ENCODE measurements at regions not wholly inside any gene's neighbourhood (a gene's known extent, or its start where the extent isn't known, plus 50 kb on each side); places are given as distances from the start of the nearest gene placed in this dataset.

DNA sequence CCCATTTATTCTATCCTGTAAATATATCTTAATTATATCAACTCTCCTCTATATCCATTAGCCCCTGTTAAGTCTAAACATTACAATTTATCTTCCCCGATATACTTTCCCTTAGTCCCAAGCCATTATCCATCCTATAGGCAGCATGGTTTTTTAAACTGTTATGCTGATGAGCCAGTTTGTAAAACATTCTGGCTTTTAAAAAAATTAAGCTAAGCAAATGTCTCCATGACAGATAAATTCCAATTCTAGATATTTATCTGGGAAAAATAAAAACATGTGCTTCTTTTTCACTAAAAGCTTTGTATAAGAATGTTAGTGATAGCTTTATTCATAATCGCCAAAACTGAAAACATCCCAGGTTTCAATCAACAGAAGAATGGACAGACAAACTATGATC, 183.2 kb upstream of the GNAI1 start:
- H3K27ac ChIP-seq = no peak overlapping the region
- TF ChIP-seq, protein P1, sequence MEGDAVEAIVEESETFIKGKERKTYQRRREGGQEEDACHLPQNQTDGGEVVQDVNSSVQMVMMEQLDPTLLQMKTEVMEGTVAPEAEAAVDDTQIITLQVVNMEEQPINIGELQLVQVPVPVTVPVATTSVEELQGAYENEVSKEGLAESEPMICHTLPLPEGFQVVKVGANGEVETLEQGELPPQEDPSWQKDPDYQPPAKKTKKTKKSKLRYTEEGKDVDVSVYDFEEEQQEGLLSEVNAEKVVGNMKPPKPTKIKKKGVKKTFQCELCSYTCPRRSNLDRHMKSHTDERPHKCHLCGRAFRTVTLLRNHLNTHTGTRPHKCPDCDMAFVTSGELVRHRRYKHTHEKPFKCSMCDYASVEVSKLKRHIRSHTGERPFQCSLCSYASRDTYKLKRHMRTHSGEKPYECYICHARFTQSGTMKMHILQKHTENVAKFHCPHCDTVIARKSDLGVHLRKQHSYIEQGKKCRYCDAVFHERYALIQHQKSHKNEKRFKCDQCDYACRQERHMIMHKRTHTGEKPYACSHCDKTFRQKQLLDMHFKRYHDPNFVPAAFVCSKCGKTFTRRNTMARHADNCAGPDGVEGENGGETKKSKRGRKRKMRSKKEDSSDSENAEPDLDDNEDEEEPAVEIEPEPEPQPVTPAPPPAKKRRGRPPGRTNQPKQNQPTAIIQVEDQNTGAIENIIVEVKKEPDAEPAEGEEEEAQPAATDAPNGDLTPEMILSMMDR (IDR thresholded peaks at IDR 0.05) = no peak
- no peak for TF ChIP-seq ZFX (IDR thresholded peaks at IDR 0.05; ENCODE audit: borderline replicate concordance)

- H3K27ac ChIP-seq = no peak overlapping the region
- TF ChIP-seq ZFX (IDR thresholded peaks at IDR 0.05; ENCODE audit: borderline replicate concordance) = no peak
- TF ChIP-seq, protein P1 (IDR thresholded peaks at IDR 0.05) = no peak
Observed at GRCh38 chr7:79949778-79950177, 184.9 kb upstream of the GNAI1 start.

DNA sequence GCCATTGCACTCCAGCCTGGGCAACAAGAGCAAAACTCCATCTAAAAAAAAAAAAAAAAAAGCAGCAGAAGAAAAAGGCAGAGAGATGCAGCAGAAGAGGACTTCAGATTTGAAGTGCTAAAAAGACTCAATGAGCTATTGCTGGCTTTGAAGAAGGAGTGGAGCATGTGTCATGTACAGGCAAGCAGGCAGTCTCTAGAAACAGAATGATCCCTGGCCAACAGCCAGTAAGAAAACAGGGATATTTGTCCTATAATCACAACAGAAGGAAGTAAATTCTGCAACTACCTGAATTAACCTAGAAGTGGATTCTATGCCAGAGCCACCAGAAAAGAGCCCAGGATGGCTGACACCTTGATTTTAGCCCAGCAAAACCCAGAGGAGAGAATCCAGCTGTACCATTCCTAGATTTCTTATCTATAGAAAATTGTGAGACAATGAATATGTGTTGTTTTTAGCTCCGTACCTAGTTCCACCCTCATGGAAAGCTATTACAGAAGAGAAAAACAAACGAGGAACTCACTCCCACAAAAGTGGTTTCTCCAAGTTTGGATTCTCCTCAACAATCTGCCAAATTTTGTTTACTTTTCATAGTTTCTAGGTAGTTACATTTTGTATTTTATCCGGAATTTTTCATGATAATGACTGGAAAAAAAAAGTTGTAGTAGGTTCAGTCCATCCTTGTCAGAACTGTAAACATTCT, 198.2 kb upstream of the GNAI1 start:
- TF ChIP-seq, protein P1 (IDR thresholded peaks at IDR 0.05) = no peak
- no peak for TF ChIP-seq ZFX (IDR thresholded peaks at IDR 0.05; ENCODE audit: borderline replicate concordance)
- H3K27ac ChIP-seq = no peak overlapping the region

DNA sequence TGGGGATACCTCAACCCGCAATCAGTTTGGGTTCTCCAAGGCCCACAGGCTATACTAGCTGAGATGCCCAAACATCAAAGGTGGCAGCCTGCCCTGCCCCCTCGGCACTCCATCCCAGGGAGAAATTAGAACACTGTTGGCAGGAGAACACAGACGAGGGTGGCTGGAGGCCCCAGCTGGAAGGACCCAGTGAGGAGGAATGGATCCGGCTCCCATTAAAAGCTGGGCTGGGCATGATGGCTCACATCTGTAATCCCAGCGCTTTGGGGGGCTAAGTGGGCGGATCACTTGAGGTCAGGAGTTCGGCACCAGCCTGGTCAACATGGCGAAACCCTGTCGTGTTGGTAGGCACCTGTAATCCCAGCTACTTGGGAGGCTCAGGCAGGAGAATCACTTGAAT, 199.9 kb upstream of the GNAI1 start:
- no peak for TF ChIP-seq ZFX (IDR thresholded peaks at IDR 0.05; ENCODE audit: borderline replicate concordance)
- TF ChIP-seq, protein P1 (IDR thresholded peaks at IDR 0.05) = no peak
- H3K27ac ChIP-seq = no peak overlapping the region

- no peak overlapping the region for H3K27ac ChIP-seq
Observed at GRCh38 chr7:79933144-79933543, 201.5 kb upstream of the GNAI1 start.

DNA sequence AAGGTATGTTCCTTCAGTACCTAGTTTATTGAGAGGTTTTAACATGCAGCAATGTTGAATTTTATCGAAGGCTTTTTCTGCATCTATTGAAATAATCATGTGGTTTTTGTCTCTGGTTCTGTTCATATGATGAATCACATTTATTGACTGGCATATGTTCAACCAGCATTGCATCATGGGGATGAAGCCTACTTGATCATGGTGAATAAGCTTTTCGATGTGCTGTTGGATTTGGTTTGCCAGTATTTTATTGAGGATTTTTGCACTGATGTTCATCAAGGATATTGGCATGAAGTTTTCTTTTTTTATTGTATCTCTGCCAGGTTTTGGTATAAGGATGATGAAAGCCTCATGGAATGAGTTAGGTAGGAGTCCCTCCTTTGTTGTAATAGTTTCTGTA, 204.0 kb upstream of the GNAI1 start:
- TF ChIP-seq, protein P1 (IDR thresholded peaks at IDR 0.05) = no peak
- TF ChIP-seq ZFX (IDR thresholded peaks at IDR 0.05; ENCODE audit: borderline replicate concordance) = no peak
- H3K27ac ChIP-seq = no peak overlapping the region

More at GRCh38 chr7:79933144-79933543, 201.5 kb upstream of the GNAI1 start:
- TF ChIP-seq, protein P1 (IDR thresholded peaks at IDR 0.05) = no peak
- TF ChIP-seq ZFX (IDR thresholded peaks at IDR 0.05; ENCODE audit: borderline replicate concordance) = no peak

- no peak overlapping the region for H3K27ac ChIP-seq
- TF ChIP-seq, protein P1 (IDR thresholded peaks at IDR 0.05) = no peak
- TF ChIP-seq ZFX (IDR thresholded peaks at IDR 0.05; ENCODE audit: borderline replicate concordance) = no peak
Observed at GRCh38 chr7:79927116-79927515, 207.5 kb upstream of the GNAI1 start.
